Body of pancreas (tissue), 4 donors: ENCODE measurements at regions not wholly inside any gene's neighbourhood (a gene's known extent, or its start where the extent isn't known, plus 50 kb on each side); places are given as distances from the start of the nearest gene placed in this dataset.

Source experiments
- ATAC-seq: fragments of 150-250 bp; one replicate; pipeline ENCODE4 v1.9.1; 2016
- DNase-seq, 4 donors: peaks; one replicate each; pipeline ENCODE4 v3.0.0-alpha.2; 2019
- H3K27ac ChIP-seq, 4 donors: fragments of 200-600 bp; sonication (generic); 1 replicate in 3 of 4; 2 replicates in 1 of 4; pipeline versions ENCODE4 v1.5.1 to v1.6.1; 2016 to 2019; ENCODE audit warnings: mild to moderate bottlenecking in 1 of 4, mixed read lengths in 1 of 4, moderate library complexity in 1 of 4
- H3K27me3 ChIP-seq, 2 donors: fragments of 200-600 bp; sonication (generic); one replicate each; pipeline ENCODE4 v1.6.0; 2016; ENCODE audit warnings: mild to moderate bottlenecking in 1 of 2
- H3K36me3 ChIP-seq, 2 donors: fragments of 200-600 bp; sonication (generic); replicated peaks in 1 of 2; 2 replicates each; pipeline ENCODE4 v1.5.1; 2016; ENCODE audit warnings: low read depth in 2 of 2; ENCODE audit not compliant: insufficient read depth in 1 of 2
- H3K4me1 ChIP-seq: fragments of 200-600 bp; sonication (generic); one replicate; pipeline ENCODE4 v1.6.0; 2016
- H3K4me3 ChIP-seq, 2 donors: fragments of 200-600 bp; sonication (generic); 1 replicate in 1 of 2; 2 replicates in 1 of 2; pipeline ENCODE4 v1.5.1; 2016 to 2019
- H3K9me3 ChIP-seq, 3 donors: fragments of 200-600 bp; sonication (generic); 1 replicate in 2 of 3; 2 replicates in 1 of 3; pipeline ENCODE4 v1.5.1; 2016
- CTCF ChIP-seq, 7 experiments: fragments of 450-650 bp in 4 of 7; fragments of 200-600 bp in 3 of 7; sonication (generic) in 3 of 7; IDR thresholded peaks; one replicate each; pipeline ENCODE4 v1.5.1; 2016 to 2019; ENCODE audit warnings: antibody characterized with exemption in 7 of 7
- POLR2A ChIP-seq, 3 donors: fragments of 450-650 bp; IDR thresholded peaks; one replicate each; pipeline ENCODE4 v1.6.1; 2016; ENCODE audit warnings: antibody characterized with exemption in 3 of 3, mild to moderate bottlenecking in 2 of 3
- WGBS, 2 donors: methylation state at CpG; one replicate each; pipeline ENCODE4 v1.1.5; 2017; 5-methylcytosine and 5-hydroxymethylcytosine counted together
- intact Hi-C: fragments of 100-400 bp; cut with DNase I; formaldehyde crosslinking; loops from one replicate; pipeline ENCODE4 v1.15.1; 2023

- no peak for ATAC-seq
- H3K9me3 ChIP-seq, result no peaks in the 10 kb centered on the region
- TF ChIP-seq POLR2A (IDR thresholded peaks at IDR 0.05) (no peak), CTCF (IDR thresholded peaks at IDR 0.05) (no peak)
- 59 to 69% methylated on average over 4 of the region's 4 CpGs for WGBS, 2 donors
- H3K27me3 ChIP-seq, result no peaks in the 10 kb centered on the region
- no peak for DNase-seq
- no peak overlapping the region for H3K27ac ChIP-seq
- H3K4me1 ChIP-seq, result no peaks in the 10 kb centered on the region
- no peak overlapping the region for H3K4me3 ChIP-seq
- no peaks in the 10 kb centered on the region for H3K36me3 ChIP-seq
- intact Hi-C loops, result no loop called here
Measured at GRCh38 chr4:35216636-35217035, 1027.7 kb downstream of the ARAP2 start.

GRCh38 chr4:35217331-35217730 is 1027.0 kb downstream of the ARAP2 start:
- DNase-seq (no peak), ATAC-seq (no peak)
- H3K4me1 ChIP-seq, result no peaks in the 10 kb centered on the region
- no peak overlapping the region for H3K4me3 ChIP-seq
- H3K9me3 ChIP-seq, result no peaks in the 10 kb centered on the region
- intact Hi-C loops, result no loop called here
- H3K27ac ChIP-seq, result no peak overlapping the region
- no peaks in the 10 kb centered on the region for H3K36me3 ChIP-seq
- no peak for TF ChIP-seq POLR2A (IDR thresholded peaks at IDR 0.05)
- TF ChIP-seq CTCF (IDR thresholded peaks at IDR 0.05), result no peak
- 38 to 61% methylated on average over 1 of the region's 1 CpG for WGBS, 2 donors
- no peaks in the 10 kb centered on the region for H3K27me3 ChIP-seq

GRCh38 chr4:35228313-35228712 is 1016.0 kb downstream of the ARAP2 start:
- Histone ChIP-seq H3K4me1 (no peaks in the 10 kb centered on the region), H3K27ac (no peak overlapping the region), H3K27me3 (no peaks in the 10 kb centered on the region), H3K36me3 (no peaks in the 10 kb centered on the region), H3K9me3 (no peaks in the 10 kb centered on the region), H3K4me3 (no peak overlapping the region)
- no peak for ATAC-seq
- no peak for TF ChIP-seq CTCF (IDR thresholded peaks at IDR 0.05)
- no peak for TF ChIP-seq POLR2A (IDR thresholded peaks at IDR 0.05)
- intact Hi-C loops, result no loop called here
- 67 to 80% methylated on average over 1 of the region's 1 CpG for WGBS, 2 donors
- DNase-seq, result no peak

- Histone ChIP-seq H3K4me1 (no peaks in the 10 kb centered on the region), H3K27ac (no peak overlapping the region), H3K27me3 (no peaks in the 10 kb centered on the region), H3K9me3 (no peaks in the 10 kb centered on the region), H3K36me3 (no peaks in the 10 kb centered on the region), H3K4me3 (no peak overlapping the region)
- no peak for ATAC-seq
- 57 to 59% methylated on average over 2 of the region's 2 CpGs for WGBS, 2 donors
- TF ChIP-seq CTCF (IDR thresholded peaks at IDR 0.05), result no peak
- TF ChIP-seq POLR2A (IDR thresholded peaks at IDR 0.05), result no peak
- intact Hi-C loops, result no loop called here
- no peak for DNase-seq
Measured at GRCh38 chr4:35229021-35229420, 1015.3 kb downstream of the ARAP2 start.

- Histone ChIP-seq H3K36me3 (no peaks in the 10 kb centered on the region), H3K4me3 (no peak overlapping the region), H3K27me3 (no peaks in the 10 kb centered on the region), H3K27ac (no peak overlapping the region), H3K9me3 (no peaks in the 10 kb centered on the region), H3K4me1 (no peaks in the 10 kb centered on the region)
- WGBS, 2 donors, result 43% methylated on average over 4 of the region's 4 CpGs
- DNase-seq (no peak), ATAC-seq (no peak)
- TF ChIP-seq CTCF (IDR thresholded peaks at IDR 0.05) (no peak), POLR2A (IDR thresholded peaks at IDR 0.05) (no peak)
- intact Hi-C loops, result no loop called here
Measured at GRCh38 chr4:35237924-35238323, 1006.4 kb downstream of the ARAP2 start.
